Astrocyte (in vitro differentiated cells and primary cell): ENCODE measurements at regions not wholly inside any gene's neighbourhood (a gene's known extent, or its start where the extent isn't known, plus 50 kb on each side); places are given as distances from the start of the nearest gene placed in this dataset.

ENCODE experiments used
- DNase-seq: peaks from one replicate; pipeline ENCODE4 v3.0.0-alpha.2; 2010; ENCODE audit warnings: low read depth
- FAIRE-seq: peaks from 2 replicates; lab custom pipeline; 2011; peaks lifted over from hg19 to GRCh38; lab: Jason Lieb, UNC
- H2AFZ ChIP-seq: 2 replicates; pipeline ENCODE4 v1.6.0; 2012; ENCODE audit warnings: low read depth, low read length, inconsistent platforms
- H3K27ac ChIP-seq: 2 replicates; pipeline ENCODE4 v1.5.1; 2011; ENCODE audit warnings: low read depth, low read length, inconsistent platforms
- H3K27me3 ChIP-seq: 2 replicates; pipeline ENCODE4 v1.6.0; 2011; ENCODE audit warnings: low read length, inconsistent platforms; ENCODE audit not compliant: insufficient read depth
- H3K36me3 ChIP-seq: 2 replicates; pipeline ENCODE4 v1.5.1; 2011; ENCODE audit warnings: low read length, inconsistent platforms; ENCODE audit not compliant: insufficient read depth
- H3K4me1 ChIP-seq: 2 replicates; pipeline ENCODE4 v1.5.1; 2011; ENCODE audit warnings: low read length, inconsistent platforms; ENCODE audit not compliant: insufficient read depth
- H3K4me2 ChIP-seq: 2 replicates; pipeline ENCODE4 v1.6.0; 2012; ENCODE audit warnings: low read length, inconsistent platforms
- H3K4me3 ChIP-seq: 2 replicates; pipeline ENCODE4 v1.5.1; 2011; ENCODE audit warnings: low read depth, mild to moderate bottlenecking, low read length, inconsistent platforms; ENCODE audit not compliant: insufficient read depth
- H3K79me2 ChIP-seq: 2 replicates; pipeline ENCODE4 v1.6.0; 2012; ENCODE audit warnings: mild to moderate bottlenecking, low read length, inconsistent platforms; ENCODE audit not compliant: insufficient read depth
- H3K9ac ChIP-seq: 2 replicates; pipeline ENCODE4 v1.6.0; 2012; ENCODE audit warnings: mild to moderate bottlenecking, low read length, inconsistent platforms
- H3K9me3 ChIP-seq: 2 replicates; pipeline ENCODE4 v1.5.1; 2012; ENCODE audit warnings: low read depth, mild to moderate bottlenecking, low read length, inconsistent platforms; ENCODE audit not compliant: insufficient read depth
- H4K20me1 ChIP-seq: 2 replicates; pipeline ENCODE4 v1.6.0; 2012; ENCODE audit warnings: low read length, inconsistent platforms; ENCODE audit not compliant: insufficient read depth
- H3K27ac Mint-ChIP-seq: one replicate; pipeline ENCODE4 v1.8.0; 2021; ENCODE audit warnings: mild to moderate bottlenecking, mixed read lengths; ENCODE audit not compliant: unreplicated experiment
- H3K27me3 Mint-ChIP-seq: one replicate; pipeline ENCODE4 v1.8.0; 2021; ENCODE audit warnings: low read depth, mixed read lengths; ENCODE audit not compliant: unreplicated experiment
- H3K36me3 Mint-ChIP-seq: one replicate; pipeline ENCODE4 v1.8.0; 2021; ENCODE audit warnings: low read depth, mixed read lengths; ENCODE audit not compliant: unreplicated experiment
- H3K4me1 Mint-ChIP-seq: one replicate; pipeline ENCODE4 v1.8.0; 2021; ENCODE audit warnings: low read depth, mixed read lengths; ENCODE audit not compliant: unreplicated experiment
- H3K4me3 Mint-ChIP-seq: one replicate; pipeline ENCODE4 v1.8.0; 2021; ENCODE audit warnings: mild to moderate bottlenecking, moderate library complexity, mixed read lengths; ENCODE audit not compliant: unreplicated experiment
- H3K9me3 Mint-ChIP-seq: one replicate; pipeline ENCODE4 v1.8.0; 2021; ENCODE audit warnings: mild to moderate bottlenecking, mixed read lengths; ENCODE audit not compliant: unreplicated experiment
- EZH2 ChIP-seq: IDR thresholded peaks from 2 replicates; pipeline ENCODE4 v1.6.1; 2012; ENCODE audit warnings: mild to moderate bottlenecking, low read length, inconsistent platforms; ENCODE audit not compliant: insufficient read depth
- TF ChIP-seq, protein P1 (sequence below): IDR thresholded peaks from 2 replicates; pipeline ENCODE4 v1.5.1; 2011; ENCODE audit warnings: low read depth, mild to moderate bottlenecking, inconsistent platforms, low read length, moderate library complexity; ENCODE audit not compliant: insufficient read depth

DNA sequence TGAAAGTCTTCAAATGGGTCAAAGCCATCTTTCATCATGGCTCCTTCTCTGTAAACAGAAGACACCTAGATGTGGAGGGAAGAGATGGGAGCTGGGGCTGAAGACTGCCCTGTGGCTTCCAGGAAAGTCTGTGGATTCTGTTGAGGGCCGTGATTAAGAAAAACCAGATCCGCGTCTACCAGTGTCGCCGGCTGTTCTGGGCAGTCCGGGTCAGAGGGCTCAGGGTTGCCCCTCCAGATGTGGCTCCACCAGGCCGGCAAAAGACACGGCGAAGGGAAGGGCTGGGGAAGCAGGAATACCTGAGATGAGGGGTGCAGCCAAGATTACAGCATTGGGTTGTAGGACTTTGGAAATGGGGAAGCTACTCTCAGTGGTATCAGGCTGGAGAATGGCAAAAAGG, 162.6 kb downstream of the RHOU start:
- no peak overlapping the region for H3K27ac ChIP-seq
- H4K20me1 ChIP-seq = no peaks in the 10 kb centered on the region
- Mint-ChIP-seq H3K4me1 (peaks cover 3% of the 10 kb centered on the region), H3K36me3 (no peaks in the 10 kb centered on the region), H3K27ac (no peak overlapping the region), H3K4me3 (no peak overlapping the region), H3K27me3 (peaks cover 22% of the 10 kb centered on the region), H3K9me3 (no peaks in the 10 kb centered on the region)
- peaks cover 42% of the 10 kb centered on the region for H3K27me3 ChIP-seq
- no peaks in the 10 kb centered on the region for H3K36me3 ChIP-seq
- H3K4me1 ChIP-seq = peaks cover 13% of the 10 kb centered on the region
- H3K9ac ChIP-seq = no peak overlapping the region
- TF ChIP-seq, protein P1, sequence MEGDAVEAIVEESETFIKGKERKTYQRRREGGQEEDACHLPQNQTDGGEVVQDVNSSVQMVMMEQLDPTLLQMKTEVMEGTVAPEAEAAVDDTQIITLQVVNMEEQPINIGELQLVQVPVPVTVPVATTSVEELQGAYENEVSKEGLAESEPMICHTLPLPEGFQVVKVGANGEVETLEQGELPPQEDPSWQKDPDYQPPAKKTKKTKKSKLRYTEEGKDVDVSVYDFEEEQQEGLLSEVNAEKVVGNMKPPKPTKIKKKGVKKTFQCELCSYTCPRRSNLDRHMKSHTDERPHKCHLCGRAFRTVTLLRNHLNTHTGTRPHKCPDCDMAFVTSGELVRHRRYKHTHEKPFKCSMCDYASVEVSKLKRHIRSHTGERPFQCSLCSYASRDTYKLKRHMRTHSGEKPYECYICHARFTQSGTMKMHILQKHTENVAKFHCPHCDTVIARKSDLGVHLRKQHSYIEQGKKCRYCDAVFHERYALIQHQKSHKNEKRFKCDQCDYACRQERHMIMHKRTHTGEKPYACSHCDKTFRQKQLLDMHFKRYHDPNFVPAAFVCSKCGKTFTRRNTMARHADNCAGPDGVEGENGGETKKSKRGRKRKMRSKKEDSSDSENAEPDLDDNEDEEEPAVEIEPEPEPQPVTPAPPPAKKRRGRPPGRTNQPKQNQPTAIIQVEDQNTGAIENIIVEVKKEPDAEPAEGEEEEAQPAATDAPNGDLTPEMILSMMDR = no peak
- no peak for FAIRE-seq
- DNase-seq = no peak
- no peak overlapping the region for H3K4me2 ChIP-seq
- no peaks in the 10 kb centered on the region for H3K79me2 ChIP-seq
- H3K4me3 ChIP-seq = no peak overlapping the region
- H3K9me3 ChIP-seq = no peaks in the 10 kb centered on the region
- no peak overlapping the region for H2AFZ ChIP-seq

DNA sequence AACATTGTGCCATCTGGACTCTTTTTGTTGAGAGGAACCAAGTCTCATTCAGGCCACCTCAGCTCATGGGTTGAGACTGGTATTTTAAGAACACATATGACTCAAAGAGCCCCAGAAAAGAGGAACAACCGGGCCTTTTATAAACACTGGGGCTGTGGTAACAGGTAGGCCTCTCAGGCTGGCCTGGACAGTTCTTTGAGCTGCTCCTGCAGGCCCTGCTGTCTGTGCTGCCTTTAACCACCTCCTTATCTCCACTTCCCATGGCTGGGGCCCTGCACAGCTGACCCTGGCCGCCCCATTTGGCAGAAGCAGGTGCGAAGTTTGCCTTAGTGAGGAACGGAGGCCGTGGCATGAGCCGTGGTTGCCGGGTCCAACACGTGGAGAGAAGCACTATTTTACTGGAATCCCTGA, 163.3 kb downstream of the RHOU start:
- Histone ChIP-seq H3K27me3 (peaks cover 42% of the 10 kb centered on the region), H3K27ac (no peak overlapping the region), H4K20me1 (no peaks in the 10 kb centered on the region), H3K79me2 (no peaks in the 10 kb centered on the region), H3K4me3 (no peak overlapping the region), H3K4me2 (no peak overlapping the region), H3K36me3 (no peaks in the 10 kb centered on the region), H3K4me1 (peaks cover 18% of the 10 kb centered on the region), H3K9ac (no peak overlapping the region), H2AFZ (no peak overlapping the region), H3K9me3 (no peaks in the 10 kb centered on the region)
- H3K27ac Mint-ChIP-seq = no peak overlapping the region
- DNase-seq (no peak), FAIRE-seq (no peak)
- peaks cover 6% of the 10 kb centered on the region for H3K4me1 Mint-ChIP-seq
- no peak overlapping the region for H3K4me3 Mint-ChIP-seq
- H3K27me3 Mint-ChIP-seq = peaks cover 25% of the 10 kb centered on the region
- no peak for TF ChIP-seq EZH2
- TF ChIP-seq, protein P1 = no peak
- H3K36me3 Mint-ChIP-seq = no peaks in the 10 kb centered on the region
- no peaks in the 10 kb centered on the region for H3K9me3 Mint-ChIP-seq

DNA sequence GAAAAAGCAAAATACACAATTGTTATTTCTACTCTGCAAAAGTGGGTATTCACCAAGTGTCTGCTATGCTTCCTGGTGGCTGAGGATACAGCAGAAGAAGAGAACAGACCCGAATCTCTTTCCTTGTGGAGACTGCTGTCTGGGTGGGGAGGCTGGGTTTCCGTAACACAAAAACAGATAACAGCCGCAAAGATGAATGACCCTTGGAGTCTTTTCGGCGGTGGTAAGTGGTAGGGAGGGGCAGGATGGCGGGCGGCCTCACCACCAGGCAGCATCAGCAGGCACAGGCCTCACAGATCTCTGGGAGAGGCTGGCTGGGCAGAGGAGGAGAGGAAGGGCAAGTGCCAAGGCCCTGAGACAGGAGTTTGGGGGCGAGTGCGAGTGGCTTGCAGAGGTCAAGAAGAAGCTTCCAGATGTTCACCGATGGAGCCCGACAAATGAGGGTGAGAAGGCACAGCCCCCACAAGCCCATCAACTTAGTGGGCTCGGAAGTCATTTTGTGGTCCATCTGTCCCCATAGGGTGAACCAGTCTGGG, 164.2 kb downstream of the RHOU start:
- Histone ChIP-seq H3K4me1 (peaks cover 23% of the 10 kb centered on the region), H3K4me3 (no peak overlapping the region), H3K27me3 (peaks cover 42% of the 10 kb centered on the region), H3K9me3 (no peaks in the 10 kb centered on the region), H3K4me2 (no peak overlapping the region), H3K27ac (no peak overlapping the region), H3K79me2 (no peaks in the 10 kb centered on the region), H2AFZ (no peak overlapping the region), H4K20me1 (no peaks in the 10 kb centered on the region), H3K9ac (no peak overlapping the region), H3K36me3 (no peaks in the 10 kb centered on the region)
- H3K4me3 Mint-ChIP-seq = no peak overlapping the region
- TF ChIP-seq, protein P1 = no peak
- no peak for TF ChIP-seq EZH2
- H3K27me3 Mint-ChIP-seq = peaks cover 26% of the 10 kb centered on the region
- H3K36me3 Mint-ChIP-seq = no peaks in the 10 kb centered on the region
- H3K9me3 Mint-ChIP-seq = no peaks in the 10 kb centered on the region
- H3K27ac Mint-ChIP-seq = no peak overlapping the region
- FAIRE-seq (no peak), DNase-seq (no peak)
- H3K4me1 Mint-ChIP-seq = peaks cover 6% of the 10 kb centered on the region
